ENCODE measurements at regions not wholly inside any gene's neighbourhood (a gene's known extent, or its start where the extent isn't known, plus 50 kb on each side); places are given as distances from the start of the nearest gene placed in this dataset.

GRCh38 chr10:89095701-89096391, 105.2 kb downstream of the FAS start:
- DNase-seq (ENCODE audit: low spot score) = no peak

- no peak for DNase-seq (ENCODE audit: low spot score)
These were observed 103.1 kb downstream of the FAS start for GRCh38 chr10:89093728-89094127.

DNA sequence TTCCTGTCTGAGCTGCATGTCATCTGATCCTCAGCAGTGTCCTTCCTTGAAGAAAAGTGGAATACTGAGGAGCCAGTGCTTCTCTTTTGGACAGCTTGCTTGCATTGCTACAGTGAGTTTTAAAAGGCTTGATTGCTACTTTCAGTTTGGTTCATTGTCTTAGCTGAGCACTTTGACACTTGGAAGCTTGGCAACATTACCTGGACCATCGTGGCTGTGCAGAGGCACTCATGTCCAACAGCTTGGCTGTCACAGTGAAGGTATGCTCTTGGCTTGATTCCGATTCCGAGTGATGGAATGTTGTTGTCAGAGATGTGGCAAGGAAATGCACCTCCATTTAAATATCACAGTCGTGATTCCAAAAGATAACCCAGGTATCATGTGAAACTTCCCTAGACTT, 102.4 kb downstream of the FAS start:
- no peak for DNase-seq (ENCODE audit: low spot score)

- DNase-seq (ENCODE audit: low spot score) = no peak
These were observed 101.8 kb downstream of the FAS start for GRCh38 chr10:89092439-89092838.

GRCh38 chr10:89091496-89091895, 100.9 kb downstream of the FAS start:
- DNase-seq (ENCODE audit: low spot score) = no peak

- DNase-seq (ENCODE audit: low spot score) = no peak
These were observed 100.3 kb downstream of the FAS start for GRCh38 chr10:89090756-89091445.

- DNase-seq (ENCODE audit: low spot score) = peak; percentile 29
These were observed 96.4 kb downstream of the FAS start for GRCh38 chr10:89086801-89087521.

DNA sequence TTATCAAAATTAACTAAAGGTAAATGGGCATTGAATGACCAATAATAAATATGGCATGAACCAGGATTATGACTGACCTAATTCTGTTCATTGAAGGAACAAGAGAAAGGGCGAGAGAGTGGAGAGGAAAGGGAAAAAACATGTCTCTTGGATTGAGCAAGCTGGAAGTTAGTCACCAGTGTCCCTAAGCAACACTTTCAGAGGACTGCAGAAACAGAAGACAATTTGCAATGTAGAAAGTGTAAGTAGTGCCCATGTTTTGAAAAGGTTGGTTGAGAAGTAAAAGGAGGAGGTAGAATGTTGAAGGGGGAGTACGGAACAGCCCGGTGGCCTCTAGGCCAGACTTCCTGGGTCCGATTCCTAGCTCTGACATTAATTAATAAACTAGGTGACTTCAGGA, 94.6 kb downstream of the FAS start:
- DNase-seq (ENCODE audit: low spot score) = no peak

- DNase-seq (ENCODE audit: low spot score) = no peak
These were observed 91.5 kb downstream of the FAS start for GRCh38 chr10:89082086-89082485.

GRCh38 chr10:89080660-89081059, 90.1 kb downstream of the FAS start:
- DNase-seq (ENCODE audit: low spot score) = no peak

- no peak for DNase-seq (ENCODE audit: low spot score)
These were observed 89.4 kb downstream of the FAS start for GRCh38 chr10:89079961-89080360.

GRCh38 chr10:89078724-89079672, 88.4 kb downstream of the FAS start:
- no peak for DNase-seq (ENCODE audit: low spot score)

DNA sequence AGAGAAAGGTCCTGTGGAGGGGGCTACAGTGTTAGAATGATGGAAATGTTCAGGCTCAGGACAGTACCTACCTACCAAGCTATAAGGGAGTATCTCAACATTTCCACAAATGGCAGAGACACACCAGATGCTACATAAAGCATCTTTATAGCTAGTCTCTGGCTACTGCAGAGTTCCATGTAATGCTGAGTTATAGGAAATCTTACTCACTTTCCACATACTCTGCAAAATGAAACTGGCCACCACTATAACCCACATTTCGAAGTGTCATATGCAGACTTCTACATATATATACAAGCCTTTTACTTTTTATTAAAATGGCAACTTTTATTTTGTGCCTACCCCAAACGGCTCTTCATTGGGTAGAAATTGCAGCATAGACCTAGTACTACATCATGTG, 85.5 kb downstream of the FAS start:
- DNase-seq (ENCODE audit: low spot score) = no peak

DNA sequence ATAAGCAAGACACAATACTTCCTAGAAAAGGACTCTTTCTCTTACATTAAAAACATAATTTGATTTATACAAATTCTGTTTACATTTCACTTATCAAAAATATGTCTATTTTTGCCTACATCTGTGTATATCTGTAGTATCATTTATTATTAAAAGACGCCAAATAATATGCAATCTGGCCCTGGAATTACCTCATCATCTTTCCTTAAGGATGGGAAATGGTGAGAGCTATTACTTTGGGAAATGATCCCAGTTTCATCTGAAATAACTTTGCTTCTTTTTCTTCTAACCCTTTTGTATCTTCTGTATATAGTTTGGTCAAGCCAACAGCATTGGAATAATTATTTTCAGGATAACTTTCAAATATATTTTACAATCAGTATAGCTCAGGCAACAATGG, 85.0 kb downstream of the FAS start:
- no peak for DNase-seq (ENCODE audit: low spot score)

DNA sequence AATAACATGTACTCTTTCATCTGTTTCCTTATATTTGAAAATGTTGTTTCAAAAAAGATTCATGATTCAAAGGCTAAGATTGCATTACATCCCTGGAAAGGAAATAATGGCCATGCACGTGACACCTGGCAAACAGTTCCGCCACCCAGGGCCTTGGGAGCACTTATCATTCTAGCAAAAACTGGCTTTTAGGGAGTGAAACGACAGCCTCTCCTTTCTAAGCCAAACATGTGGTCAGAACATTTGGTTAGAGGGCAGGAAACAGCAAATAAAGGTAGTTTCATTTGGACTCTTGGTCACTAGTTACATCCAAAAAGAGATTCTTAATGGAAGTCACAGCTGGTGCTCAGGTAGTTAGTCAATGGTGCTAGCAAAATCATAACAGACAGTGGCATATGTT, 83.5 kb downstream of the FAS start:
- no peak for DNase-seq (ENCODE audit: low spot score)

DNA sequence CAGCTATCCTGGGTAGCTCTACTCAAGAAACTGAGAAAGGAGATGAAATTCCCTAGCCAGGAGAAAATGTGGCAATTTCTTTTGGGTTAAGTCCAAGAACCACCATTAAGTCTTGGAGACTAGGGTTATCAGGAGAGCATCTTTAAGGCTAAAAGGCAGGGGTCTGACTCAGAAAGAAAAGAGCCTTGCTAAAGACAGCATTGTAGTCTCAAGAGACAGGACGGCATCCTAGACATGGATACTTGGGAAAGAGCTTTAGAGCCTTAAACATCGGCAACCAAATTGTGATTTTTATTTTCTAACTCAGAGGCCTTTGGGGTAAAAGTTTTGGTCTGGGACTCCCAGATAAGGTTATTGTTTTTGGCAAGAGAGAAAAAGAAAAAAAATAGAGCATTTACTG, 83.1 kb downstream of the FAS start:
- no peak for DNase-seq (ENCODE audit: low spot score)

DNA sequence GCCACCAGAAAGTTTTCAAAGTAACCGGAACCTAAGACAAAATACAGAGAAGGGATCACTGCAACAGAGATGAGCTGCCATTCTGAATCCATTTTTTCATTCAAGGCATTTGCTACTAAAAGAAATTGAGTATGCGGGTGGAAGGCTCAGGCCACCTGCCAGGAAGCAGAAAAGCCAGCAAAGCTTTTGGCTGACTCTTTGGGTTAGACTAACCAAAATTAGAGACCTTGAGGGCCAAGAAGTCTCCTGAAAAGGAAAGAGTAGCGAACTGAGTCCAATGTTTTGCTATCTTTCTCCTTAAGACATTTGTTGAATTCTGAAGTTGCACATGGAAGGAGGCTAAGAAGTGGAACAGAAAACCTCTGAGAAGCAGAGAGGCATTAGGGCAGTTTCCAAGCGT, 79.0 kb downstream of the FAS start:
- DNase-seq (ENCODE audit: low spot score) = no peak
